Sigmoid colon (tissue), 4 donors: ENCODE measurements at regions not wholly inside any gene's neighbourhood (a gene's known extent, or its start where the extent isn't known, plus 50 kb on each side); places are given as distances from the start of the nearest gene placed in this dataset.

Experiments
- EP300 ChIP-seq, 4 donors: sonication (generic); formaldehyde crosslinking; IDR thresholded peaks; one replicate each; pipeline ENCODE4 v1.6.1; 2017; ENCODE audit warnings: antibody characterized with exemption in 4 of 4
- POLR2AphosphoS5 ChIP-seq, 4 donors: sonication (generic); formaldehyde crosslinking; IDR thresholded peaks; one replicate each; pipeline ENCODE4 v1.6.1; 2017; ENCODE audit warnings: antibody characterized with exemption in 4 of 4

GRCh38 chr14:85867450-85867849, 337.5 kb downstream of the FLRT2 start:
- TF ChIP-seq POLR2AphosphoS5 (IDR thresholded peaks at IDR 0.05) (no peak), EP300 (IDR thresholded peaks at IDR 0.05) (no peak)
